AML-193 (cell line): ENCODE measurements at regions not wholly inside any gene's neighbourhood (a gene's known extent, or its start where the extent isn't known, plus 50 kb on each side); places are given as distances from the start of the nearest gene placed in this dataset.

Experiments used
- DNase-seq, 2 experiments: peaks; one replicate each; lab custom pipeline; 2025; lab: John Stamatoyannopoulos, UW

DNA sequence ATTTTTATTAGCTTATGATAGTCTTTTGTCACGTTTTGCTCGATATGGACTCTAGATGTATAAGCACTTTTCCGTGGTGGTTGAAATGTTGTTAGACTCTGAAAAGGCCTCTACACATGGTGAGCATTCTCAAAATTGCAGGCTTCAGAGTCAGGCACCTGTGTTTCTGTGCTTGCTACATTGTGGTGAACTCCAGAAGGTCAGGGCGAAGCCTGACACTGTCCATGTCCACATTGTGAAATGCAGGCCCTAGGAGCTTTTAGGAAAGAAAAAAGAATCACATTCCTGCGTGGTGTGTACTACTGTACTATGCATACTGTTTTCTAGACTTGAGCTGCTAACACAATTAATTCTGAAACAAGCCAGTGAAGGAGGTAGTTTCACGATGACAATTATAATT is 86.3 kb downstream of the HS3ST1 start:
- DNase-seq = no peak

DNA sequence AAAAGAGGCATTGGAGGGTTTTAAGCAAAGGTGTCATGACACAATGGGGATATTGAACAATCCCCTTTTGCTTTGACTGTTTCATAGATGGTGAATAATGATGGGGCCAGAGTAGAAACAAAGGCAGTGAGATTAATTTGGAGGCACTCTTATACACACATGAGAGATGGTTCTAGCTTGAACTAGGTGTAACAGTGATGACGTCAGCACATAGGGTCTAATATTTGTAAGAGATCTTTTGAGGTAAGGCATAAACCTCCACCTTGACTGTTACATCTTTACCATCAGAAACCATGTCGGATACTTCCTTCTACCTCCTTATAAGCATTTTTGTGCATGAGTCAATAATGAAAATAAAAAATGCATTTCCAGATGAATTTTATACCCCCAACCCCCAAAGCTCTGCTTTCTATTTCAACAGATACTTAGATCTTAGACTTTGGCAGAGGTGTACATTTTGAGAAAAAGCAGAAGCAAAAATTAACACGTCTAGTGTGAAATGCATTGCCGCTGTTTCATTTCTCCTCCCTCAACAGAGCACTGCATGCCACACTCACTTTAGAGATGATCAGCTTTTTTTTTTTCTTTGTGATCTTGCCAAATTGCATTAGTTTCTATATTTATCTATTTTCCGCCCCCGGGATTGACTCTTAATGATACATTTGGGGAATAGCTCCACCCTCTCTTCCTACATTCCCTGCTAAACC is 87.2 kb downstream of the HS3ST1 start:
- no peak for DNase-seq

DNA sequence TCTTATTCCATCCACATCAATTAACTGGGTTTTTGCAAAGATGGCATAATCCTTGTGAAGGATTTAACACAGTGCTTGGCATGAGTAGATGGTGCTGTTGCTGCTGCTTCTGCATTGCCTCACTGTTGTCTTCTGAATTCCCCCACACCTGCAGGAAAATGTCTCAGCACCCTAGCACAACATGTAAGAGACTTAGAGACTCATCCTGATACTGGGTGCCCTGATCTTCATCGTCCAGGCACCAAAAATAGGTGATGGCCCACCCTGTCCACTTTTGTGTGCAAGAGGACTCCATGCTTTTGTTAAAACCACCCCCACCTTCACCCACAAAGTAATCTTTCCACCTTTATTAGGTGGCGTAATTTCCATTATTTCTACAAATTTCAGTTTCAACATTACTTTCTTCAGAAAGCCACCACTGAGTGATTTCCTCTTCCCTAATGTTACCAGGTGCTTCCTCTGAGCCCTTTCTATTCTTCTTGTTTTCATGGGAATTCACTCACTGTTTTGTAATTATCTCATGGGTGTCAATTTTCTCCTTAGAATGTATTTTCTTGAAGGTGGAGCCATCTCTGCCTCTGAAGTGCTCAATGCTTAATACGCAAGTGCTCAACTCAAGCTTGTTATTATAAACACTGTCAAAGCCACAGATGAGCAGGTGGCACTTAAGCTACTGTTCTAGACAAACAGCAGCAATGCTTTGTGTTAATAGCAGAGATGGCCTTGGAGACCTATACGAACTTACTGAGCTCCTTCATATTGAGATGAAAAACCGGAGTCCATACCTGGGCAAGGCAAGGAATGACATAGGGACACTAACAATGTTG is 89.5 kb downstream of the HS3ST1 start:
- no peak for DNase-seq

DNA sequence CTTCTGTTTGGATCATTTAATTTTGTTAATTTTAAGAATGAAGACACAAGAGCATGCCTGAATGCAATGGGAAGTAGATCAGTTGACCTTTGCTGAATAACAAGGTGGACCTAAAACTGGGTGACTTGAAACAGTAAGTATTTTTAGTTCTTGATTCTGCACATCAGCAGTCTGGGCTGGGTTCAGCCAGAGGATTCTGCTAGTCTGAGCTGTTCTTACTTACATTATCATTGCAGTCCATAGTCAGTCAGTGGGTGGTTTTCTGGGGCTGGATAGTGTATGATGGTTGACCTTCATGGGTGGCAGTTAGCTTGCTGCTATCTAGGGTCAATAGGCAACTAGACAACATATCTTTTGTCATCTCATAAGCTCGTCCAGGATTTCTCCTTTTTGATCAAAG is 91.4 kb downstream of the HS3ST1 start:
- DNase-seq = no peak

DNA sequence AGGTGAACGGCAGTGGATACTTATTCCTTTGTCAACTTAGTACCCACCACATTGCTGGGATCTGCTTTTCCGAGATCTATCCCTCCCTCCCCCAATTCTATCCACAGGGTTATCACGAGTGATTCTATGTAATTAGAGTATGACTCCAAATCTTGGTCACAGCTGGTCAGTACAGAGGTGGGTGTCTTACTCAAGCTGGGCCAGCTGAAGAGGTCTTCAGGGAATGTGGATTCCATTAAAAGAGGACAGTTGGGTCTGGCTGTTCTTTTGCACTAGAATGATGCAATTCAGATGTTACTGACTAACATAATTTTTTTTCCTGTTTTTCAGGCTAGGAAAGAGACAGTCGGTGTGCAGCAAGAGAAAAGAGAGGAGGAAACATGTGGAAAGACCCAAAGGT is 92.3 kb downstream of the HS3ST1 start:
- no peak for DNase-seq

DNA sequence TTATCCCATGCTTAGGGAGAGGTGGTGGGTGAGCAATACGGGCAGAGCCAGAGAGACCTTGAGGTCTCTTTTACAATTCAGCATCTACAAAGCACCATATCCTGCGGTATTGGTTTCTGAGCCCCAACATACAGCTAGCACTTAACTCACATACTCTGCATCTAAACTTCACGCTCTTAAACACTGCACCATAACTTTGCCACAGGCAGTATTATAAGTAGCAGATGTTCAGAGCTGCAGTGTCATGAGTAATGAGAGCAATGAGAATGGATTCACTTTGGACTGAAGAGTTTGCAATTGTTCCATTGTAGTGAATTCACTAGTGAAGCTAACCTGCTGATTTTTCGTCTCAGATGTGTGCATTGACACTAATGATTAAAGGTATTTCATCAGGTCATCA is 93.8 kb downstream of the HS3ST1 start:
- no peak for DNase-seq

DNA sequence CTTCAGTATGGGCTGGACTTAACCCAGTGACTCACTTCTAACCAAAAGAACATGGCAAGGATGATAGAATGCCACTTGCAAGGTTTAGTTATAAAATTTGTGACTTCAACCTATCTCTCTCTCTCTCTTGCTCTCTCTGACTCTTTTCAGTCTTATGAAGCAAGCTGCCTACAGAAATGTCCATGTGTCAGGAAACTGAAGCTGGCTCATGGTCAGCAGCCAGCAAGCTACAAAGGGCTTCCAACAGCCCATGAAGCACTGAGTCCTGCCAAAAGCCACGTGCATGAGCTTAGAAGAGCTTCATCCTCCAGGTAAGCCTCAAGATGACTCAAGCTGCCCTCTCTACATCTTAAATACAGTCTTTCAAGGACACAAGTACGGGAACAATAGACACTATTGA is 100.3 kb downstream of the HS3ST1 start:
- DNase-seq = no peak

DNA sequence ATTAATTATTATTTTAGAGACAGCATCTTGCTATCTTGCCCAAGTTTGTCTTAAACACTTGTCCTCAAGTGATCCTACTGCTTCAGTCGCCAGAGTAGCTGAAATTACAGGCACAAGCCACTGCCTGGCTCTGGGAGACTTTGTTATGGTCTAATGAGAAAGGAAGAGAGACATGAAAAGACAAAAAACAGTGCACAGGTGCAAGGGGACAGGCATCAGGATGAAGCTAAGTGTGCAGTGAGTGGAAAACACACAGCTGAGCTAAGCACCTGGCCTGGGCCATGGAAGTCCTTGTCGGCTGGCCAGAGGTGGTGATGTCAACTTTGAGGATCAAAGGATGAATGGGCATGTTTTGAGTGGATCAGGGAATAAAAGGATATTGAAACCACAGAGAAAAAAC is 102.7 kb downstream of the HS3ST1 start:
- no peak for DNase-seq

DNA sequence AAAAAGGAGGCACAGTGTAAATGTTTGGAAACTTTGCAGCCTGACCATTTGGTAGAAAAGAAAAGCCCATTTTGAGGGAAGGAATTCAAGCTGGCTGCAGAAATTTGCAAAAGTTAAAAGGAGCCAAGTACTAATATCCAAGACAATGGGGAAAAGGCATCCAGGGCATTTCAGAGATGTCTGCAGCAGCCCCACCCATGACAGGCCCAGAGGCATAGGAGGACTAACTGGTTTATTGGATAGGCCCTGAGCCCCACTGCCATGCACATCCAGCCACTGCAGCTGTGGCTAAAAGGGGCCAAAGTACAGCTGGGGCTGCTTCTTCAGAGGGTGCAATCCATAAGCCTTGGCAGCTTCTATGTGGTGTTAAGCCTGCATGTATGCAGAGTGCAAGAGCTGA is 104.9 kb downstream of the HS3ST1 start:
- no peak for DNase-seq

DNA sequence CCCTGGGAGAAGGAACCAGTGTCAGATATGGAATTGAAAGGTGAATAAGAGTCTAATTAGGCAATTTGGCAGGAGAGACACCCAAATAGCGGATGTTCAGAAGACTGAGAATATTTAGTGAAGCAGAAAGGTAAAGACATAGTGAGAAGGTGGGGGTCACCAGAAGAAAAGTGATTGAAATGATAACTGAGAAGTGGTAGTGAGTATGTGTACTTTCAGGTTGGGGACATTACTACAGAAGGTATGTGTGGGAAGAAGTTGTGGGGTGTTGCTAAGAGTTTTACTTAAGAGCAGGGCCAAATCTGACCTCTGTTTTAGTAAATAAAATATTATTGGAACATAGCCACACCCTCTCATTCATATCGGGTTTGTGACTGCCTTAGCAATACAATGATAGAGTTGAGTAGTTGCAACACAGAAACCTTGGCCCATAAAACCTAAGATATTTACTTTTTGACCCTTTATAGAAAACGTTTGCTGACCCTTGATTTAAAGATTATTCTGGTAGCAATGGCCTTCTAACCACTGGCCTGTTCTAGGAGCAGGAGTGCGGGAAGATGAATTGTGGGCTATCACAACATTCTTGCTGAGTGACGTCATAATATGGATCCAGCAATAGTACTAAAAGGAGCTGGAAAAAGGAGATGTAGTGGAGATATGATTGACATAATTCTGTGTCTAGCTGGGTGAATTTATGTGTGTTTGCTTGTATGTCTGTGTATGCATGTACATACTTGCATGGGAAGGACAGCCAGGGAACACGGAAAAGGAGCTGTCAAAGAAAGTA is 115.3 kb downstream of the HS3ST1 start:
- no peak for DNase-seq

DNA sequence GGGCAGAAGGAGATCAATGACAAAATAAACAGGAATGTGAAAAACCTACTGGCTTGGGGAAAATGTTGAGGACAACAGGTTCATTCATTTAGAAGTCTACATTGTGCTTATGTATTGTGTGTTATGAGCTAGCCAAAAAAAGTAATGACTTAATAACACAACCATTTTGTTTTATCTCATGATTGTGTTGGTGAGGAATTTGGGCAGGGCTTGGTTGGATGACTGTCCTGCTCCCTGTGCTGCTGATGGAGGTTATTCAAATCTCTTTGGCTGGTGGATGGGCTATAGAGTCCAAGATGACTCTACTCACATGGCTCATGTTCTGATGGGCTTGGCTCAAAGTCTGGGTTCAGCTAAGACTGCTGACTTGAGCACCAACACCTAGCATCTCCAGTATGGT is 116.3 kb downstream of the HS3ST1 start:
- DNase-seq = no peak

DNA sequence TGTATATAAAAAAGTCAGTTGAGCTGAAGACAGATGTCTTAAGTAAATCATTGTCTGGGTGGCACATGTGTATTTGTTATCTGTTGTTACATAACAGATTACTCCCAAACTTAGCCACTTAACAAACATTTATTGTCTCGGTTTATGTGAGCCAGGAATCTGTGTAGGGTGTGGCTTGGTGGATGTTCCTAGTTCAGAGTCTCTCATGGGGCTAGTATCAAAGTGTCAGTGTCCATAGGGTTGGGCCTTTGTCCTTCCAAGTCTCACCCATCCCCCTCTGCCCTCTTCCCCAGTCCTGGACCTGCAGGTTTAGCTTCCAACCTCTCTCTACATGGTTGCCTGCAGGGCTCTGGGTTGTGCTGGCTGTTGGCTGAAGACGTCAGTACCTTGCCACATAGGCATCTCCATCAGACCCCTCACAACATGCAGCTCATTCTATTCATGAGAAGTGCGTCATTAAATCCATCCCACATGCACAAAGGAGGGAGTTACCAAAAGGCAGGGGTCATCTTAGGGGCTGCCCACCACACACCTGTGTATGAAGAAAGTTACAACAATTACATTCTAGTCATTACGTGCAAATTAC is 127.5 kb downstream of the HS3ST1 start:
- DNase-seq = no peak

DNA sequence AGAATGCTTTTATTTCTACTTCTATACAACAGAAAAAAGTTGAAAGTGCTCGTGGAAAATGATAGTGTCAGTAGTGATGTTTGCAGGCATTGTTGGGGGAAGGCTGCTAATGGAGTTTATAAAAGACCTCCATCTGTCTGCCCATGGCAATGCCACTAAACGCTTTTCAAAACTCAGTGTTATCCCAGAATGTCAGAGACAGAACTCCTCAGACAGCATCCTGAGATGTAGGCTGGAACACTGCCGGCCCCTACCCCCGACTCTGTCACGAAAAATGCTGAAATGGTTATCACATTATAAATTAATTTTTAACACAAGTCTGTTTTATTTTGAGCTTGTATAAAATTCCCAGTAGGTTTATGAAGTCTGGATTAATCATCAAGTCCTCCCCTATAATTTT is 128.9 kb downstream of the HS3ST1 start:
- DNase-seq = no peak

DNA sequence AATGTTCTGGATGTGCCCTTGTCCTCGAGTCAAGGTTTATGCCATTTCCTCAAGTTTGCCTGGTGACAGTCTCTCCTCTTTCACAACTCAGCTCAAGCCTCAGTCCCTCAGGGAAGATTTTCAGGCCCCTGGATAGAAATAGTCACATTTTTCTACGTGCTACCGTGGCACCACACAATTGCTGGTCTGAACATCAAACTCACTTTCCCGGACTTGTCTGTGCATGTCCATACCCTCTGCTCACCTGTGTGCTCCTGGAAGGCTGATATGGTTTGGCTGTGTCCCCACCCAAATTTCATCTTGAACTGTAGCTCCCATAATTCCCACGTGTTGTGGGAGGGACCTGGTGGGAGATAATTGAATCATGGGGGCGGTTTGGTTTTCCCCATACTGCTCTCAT is 129.7 kb downstream of the HS3ST1 start:
- no peak for DNase-seq

DNA sequence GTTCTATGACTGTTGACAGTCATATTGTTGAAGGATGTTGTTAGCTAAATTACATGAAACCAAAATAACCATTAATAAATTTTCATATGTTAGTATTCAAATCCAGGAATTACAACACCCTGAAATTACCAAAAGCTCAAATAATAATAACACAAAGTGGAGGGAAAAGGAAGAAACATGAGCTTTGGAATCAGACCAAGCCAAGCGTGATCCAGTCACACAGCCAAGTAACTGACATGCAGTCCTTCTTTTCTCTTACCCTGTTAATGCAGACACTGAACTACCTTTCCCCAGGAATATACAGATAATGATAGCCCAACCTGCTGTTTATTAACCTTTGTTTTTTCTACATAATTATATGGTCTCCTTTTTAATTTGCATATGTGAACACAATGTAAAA is 130.2 kb downstream of the HS3ST1 start:
- no peak for DNase-seq

DNA sequence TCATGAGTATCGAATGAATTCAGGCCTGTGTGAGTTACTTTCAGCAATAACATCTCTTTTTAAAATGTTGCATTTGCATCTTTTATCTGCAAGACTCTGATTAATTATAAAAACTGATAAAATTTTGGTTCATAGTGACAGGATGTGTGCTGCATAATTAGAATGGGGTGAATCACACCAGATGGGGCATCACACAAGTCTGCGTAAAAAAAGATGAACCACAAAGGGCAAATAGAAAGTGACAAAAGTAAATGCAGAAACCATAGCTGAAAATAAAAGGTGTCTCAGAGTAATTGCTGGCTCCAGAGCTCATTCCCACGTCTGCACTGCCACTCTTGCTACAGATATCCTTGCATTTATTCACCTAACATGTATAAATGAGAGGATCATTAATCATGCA is 131.1 kb downstream of the HS3ST1 start:
- DNase-seq = no peak

DNA sequence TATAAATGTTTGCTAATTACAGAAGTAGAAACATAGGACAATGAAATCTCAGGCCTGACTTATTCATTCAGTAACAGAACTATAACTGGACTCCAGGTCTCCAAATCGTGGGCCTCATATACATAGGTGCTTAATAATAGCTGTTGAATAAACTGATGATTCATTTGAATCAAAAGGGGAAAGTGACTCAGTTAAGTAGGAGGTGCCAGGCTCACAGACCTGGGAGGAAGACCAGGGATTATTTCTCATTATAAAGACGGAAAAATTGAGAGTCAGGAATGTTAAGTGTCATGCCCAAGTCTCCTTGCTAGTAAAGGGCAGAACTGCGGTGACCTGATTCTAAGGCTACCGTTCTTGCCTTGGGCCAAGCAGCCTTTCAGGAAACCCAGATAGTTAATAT is 131.5 kb downstream of the HS3ST1 start:
- no peak for DNase-seq

DNA sequence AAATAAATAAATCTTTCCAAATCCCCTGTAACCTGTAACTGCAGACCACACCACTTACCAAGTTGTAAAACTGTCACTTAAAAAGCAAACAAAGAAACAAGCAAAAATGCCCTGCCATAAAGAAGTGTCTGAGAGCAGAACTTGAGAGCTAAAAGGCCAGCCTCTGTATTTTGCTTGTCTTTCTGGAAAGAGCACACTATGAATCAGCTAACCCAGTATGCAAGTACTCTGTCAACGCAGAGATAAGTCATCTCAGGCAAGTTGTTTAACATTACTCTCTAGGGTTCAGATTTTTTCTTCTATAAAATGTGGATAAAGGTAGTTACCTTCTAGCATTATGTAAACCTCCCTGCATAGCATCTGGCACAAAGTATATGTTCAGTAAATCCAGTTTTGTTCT is 134.8 kb downstream of the HS3ST1 start:
- DNase-seq = no peak

DNA sequence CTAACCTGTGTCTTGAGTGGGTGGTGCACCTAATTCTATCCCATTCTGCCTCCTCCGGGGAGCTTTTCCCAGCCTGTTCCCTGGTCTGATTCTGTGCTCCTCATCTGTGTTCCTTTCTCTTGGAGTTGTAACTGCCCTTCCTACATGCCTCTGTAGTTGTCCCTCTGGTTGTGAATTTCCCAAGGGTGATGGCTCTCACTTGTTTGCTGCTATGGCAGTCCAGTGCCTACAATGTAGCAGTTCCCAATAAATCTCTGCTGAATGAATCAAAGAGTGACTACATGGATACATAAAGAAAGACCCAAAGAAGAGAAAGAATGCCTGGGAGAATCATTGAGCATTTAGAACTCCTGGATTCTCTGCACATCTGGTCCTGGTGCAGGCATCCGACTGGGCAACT is 141.6 kb downstream of the HS3ST1 start:
- DNase-seq = no peak

DNA sequence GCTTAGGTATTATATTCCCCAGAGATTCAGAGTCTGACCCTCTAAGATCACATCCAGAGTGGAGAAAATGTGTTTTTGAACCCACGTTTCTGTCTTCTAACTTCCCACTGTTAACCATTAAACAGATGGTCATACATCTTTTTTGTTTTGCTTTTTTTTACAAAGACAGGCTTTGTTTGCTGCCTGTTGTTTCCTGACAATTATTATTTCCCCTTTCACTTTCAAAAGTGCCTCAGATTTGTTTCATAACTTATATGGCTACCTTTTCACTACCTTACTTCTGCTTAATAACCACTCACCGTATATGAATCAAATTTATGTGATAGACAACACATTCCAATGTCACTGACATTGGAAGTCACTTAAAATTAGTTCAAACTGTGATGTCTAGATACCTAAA is 142.2 kb downstream of the HS3ST1 start:
- DNase-seq = no peak

DNA sequence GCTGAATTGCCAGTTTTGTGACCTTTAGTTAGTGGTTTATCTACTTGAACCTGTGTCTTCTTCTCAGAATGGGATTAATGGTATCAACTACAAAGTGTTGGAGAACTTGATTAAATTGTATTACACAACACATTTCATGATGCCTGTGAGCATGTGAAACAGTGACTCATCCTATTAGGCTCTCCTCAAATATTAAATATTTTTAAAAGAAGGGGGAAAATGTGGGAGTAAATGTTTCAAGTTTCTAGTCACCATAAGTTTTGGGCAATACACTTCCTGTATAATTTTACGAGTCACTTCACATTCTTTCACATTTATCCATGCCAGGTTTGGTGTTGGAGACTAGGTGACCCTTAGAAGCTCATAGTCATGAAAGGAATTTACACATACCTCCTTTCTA is 147.0 kb downstream of the HS3ST1 start:
- DNase-seq = no peak

DNA sequence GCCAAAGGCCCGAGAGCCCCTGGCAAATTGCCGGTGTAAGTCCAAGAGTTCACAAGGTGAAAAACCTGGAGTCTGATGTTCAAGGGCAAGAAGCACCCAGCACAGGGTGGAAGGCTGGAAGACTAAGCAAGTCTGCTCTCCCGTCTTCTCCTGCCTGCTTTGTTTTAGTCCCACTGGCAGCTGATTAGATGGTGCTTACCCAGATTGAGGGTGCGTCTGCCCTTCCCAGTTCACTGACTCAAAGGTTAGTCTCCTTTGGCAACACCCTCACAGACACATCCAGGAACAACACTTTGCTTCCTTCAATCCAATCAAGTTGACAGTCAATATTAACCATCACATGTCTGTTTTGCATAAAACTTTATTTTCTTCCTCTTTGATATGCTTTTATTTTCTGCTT is 157.4 kb downstream of the HS3ST1 start:
- no peak for DNase-seq

DNA sequence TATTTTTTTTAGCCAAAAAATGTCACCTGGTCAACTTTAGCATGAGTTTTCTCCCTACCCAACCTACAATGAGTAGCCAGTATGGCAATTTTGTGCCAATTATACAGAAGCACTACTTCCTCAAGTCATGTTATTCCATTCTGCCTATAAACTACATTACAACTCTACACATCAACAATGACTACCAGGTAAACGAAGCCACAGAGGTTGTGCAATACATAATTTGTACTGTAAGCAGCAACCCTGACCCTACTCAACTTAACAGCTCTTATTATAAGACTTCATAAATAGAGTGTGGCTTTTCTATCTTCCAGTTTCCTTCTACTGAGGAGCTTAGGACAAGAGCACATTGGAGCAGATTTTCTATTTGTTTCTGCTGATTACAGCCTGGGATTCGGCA is 160.5 kb downstream of the HS3ST1 start:
- DNase-seq = no peak
